Epidermal melanocyte (primary cell): ENCODE measurements at regions not wholly inside any gene's neighbourhood (a gene's known extent, or its start where the extent isn't known, plus 50 kb on each side); places are given as distances from the start of the nearest gene placed in this dataset.
"Not testable (repeated sequence)": the region's sequence is repeated elsewhere in the genome, so short reads cannot be mapped to it uniquely, and the experiment has no call there.

Experiments
- DNase-seq: peaks from one replicate; pipeline ENCODE4 v3.0.0; 2011; ENCODE audit warnings: low spot score; ENCODE audit not compliant: insufficient read length

- DNase-seq = no peak
Measured at GRCh38 chr2:239663364-239663924, 262.6 kb upstream of the HDAC4 start.

DNA sequence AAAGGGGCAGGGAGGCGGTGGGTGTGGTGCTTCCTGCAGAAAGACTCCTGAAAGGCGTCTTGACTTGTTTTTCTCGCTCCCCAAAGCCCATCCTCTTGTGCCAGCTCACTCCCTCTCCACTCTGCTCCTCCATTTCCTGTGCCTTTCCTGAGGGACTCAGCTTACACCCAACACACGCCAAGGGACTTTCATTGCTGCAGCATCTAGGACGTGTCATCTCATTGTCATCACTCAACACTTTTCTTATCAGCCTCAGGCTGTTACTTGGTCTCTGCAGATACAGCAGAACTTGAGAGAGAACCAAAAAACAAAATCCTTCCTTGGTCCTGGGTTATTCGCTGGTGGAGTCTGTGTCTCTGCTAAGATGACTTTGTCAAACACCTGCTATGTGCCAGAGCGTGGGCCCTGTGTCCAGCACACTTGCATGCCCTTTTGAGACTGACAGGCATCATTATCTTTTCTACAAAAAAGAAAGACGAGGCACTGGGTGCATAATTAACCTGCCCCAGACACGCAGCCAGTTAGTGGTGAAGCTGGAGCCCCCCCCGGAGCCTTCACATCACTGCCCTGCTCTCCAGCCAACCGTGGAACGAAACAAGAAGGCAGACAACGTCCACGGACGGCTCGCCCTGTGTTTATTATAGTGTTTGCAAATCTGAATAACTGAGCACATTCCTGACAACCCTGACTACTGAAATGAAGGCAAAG lies 261.7 kb upstream of the HDAC4 start:
- no peak for DNase-seq

GRCh38 chr2:239661334-239662312 lies 260.8 kb upstream of the HDAC4 start:
- DNase-seq = no peak

GRCh38 chr2:239660390-239661230 lies 259.8 kb upstream of the HDAC4 start:
- no peak for DNase-seq

- no peak for DNase-seq
Measured at GRCh38 chr2:239657992-239658391, 257.2 kb upstream of the HDAC4 start.

DNA sequence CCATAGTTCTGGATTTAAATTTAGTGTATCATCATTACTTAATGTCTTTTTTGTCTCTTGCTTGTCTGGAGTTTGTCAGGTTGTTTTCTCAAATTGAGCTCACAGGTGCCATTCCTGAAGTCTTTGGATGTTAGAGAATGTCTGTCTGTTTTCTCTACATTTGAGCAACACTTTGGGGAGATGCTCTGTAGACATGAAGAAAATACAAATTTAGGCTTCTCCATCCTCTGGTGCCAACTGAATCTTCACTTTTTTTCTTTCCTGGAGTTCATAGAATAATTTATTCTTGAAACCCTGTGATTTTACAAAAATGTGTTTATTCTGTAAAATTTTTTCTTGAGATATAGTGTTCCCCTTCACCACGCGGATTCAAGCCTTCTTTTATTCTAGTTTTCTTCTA lies 256.4 kb upstream of the HDAC4 start:
- DNase-seq = no peak

- no peak for DNase-seq
Measured at GRCh38 chr2:239654266-239654665, 253.4 kb upstream of the HDAC4 start.

DNA sequence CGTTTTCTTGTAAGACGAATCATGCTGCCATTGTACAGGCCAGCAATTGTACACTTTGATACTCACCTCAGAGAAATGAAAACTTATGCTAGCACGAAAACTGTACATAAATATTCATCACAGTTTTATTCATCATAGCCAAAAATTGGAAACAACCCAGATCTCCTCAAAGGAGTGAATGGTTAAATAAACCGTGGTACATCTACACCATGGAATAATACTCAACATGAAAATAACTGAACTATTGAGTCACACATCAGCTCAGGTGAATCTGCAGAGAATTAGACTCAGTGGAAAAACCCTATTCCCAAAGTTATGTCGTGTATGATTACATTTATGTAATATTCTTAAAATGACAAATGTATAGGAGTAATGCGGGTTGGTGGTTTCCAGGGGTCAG lies 251.0 kb upstream of the HDAC4 start:
- DNase-seq = no peak

- no peak for DNase-seq
Measured at GRCh38 chr2:239650674-239651073, 249.9 kb upstream of the HDAC4 start.

GRCh38 chr2:239649309-239649708 lies 248.5 kb upstream of the HDAC4 start:
- DNase-seq = no peak

DNA sequence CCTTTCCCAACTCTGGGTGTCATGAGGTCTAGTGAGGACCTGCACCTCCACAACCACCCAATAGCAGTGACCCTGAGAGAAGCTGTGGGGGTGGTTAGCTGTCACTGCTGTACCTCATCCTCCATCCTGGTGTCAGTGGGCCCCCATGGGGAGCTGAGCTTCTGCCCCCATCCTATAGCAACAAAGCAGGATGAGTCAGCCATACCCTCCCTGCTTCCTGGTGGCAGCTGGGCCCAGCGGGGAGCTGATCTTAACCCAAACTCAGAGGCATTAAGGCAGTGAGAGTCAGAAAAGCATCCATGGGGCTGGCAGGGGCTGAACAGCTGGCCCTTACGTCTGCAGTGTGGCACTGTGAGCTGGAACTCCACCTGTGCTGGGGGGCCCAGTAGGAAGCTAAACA lies 247.8 kb upstream of the HDAC4 start:
- no peak for DNase-seq

DNA sequence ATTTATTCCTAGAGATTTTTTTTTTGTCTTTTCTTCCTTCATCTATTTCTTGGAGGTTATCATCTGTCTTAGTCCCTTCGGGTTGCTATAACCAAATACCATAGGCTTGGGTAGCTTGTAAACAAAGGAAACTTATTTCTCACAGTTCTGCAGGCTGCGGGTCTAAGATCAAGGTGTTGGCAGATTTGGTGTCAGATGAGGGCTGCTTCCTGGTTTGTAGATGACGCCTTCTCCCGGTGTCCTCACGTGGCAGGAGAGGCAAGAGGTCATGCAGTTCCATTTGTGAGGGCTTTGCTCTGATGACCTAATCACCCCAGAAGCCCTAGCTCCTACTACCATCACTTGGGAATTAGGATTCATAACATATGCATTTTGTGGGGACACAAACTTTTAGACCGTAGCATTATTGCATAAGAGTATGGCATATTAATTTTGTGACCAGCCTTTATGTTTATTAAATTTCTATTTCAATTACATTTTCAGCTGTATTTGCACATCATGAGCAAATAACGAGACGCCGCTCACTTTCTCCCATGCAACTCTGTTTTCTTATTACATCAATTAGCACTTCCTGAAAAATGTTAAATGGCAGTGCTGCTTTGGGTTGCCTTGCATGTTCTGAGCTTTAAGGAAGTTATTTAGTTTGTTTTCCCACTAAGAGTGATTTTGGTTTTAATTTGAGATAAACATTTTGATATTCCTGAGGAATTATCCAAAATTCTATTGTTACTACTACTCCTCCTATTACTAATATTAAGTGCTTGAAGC lies 246.4 kb upstream of the HDAC4 start:
- DNase-seq = no peak

DNA sequence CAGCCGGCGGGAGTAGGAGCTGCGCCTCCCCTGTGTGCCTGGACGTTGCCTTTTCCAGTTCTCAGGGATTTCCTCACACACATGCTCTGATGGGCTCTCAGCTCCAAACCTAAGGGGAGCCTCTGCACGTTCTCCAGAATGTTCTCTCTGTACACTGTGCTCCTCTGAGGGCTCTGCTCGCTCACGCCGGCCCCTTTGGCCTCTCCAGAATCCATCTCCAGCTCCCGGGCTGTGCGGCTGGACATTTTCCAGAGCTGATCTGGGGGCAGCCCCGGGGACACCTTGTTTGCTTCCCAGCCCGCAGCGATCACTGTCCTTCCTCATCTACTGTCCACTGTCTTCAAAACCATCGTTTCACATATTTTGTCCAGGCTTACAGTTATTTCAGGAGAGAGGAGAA lies 245.4 kb upstream of the HDAC4 start:
- no peak for DNase-seq

- DNase-seq = not testable (repeated sequence)
Measured at GRCh38 chr2:239644594-239644993, 243.8 kb upstream of the HDAC4 start.

GRCh38 chr2:239644011-239644410 lies 243.2 kb upstream of the HDAC4 start:
- DNase-seq = no peak

- no peak for DNase-seq
Measured at GRCh38 chr2:239642406-239643004, 241.7 kb upstream of the HDAC4 start.

DNA sequence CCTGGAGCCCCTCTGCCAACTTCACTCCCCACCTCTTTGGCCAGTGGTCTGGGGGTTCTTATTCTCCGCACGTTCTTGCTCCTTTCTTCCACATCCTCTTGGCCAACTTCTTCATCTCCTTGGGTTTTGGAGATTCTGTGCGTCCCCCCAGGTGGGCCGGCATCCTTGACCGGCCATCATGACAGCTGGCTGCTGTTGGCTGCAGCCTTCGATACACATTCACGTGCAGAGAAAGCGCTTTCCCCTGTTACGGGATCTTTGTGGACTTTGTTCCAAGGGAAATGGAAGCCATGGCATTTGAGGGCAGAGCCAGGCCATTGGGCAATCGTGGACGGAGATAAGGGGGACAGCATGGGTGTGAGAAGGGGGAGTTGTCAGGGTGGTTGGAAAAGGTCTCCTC lies 241.1 kb upstream of the HDAC4 start:
- not testable (repeated sequence) for DNase-seq

DNA sequence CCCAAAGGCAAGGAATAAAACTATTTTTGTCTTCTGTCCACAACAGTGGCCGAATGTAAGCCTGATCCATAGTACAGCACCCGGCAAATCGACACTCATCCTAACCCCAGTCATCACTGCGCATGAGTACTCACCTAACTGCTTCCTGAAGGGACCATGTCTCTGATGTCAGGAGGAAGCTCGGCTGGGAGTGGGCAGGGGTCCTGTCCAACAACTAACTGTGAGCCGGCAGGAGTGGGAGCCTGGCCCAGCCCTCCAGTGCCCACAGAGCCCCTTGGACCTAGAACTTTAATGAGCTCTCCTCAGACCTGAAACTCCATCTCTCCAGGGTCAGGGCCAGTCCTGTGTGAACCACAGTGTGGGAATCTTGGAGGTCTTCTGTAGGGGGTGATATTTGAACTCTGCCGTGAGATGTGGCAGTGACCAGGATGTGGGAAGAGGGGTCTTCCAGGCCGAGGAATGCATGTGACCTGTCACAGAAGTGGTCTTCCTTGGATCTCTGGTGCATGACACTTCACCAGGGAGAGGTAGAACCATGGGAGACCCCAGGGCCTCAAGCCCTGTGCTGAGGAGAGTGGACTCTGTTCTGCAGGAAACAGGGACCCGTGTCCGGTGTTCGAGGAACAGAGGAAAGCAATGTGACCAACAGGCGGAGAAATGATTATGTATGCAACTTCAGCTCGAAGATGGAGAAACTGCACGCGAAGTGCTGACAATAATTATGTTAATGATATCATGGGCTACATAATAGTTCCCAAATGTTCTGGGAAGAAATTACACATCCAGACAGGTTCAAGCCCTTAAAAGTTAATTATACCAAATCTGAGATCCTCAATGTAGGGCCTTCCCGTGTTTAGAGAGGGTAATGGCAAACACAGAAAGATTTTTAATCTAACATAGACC lies 240.1 kb upstream of the HDAC4 start:
- no peak for DNase-seq

DNA sequence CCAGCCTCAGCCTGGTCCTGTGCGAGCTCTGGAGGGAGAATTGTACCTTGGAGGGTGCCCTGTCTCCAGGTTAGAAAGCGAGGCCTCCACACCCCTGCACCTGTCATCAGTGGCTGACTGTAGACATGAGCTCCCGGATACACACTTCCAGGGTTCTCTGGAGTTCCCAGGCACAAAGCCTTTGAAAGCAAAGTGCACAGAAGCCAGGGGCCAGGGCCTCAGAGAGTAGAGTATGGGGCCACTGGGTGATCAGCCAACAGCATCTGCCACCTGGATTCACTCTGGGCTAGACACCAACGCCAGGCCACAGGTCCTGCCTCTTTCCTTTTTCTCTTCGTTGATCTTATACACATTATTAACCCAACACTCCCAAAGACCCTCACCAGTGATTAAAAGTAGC lies 239.4 kb upstream of the HDAC4 start:
- DNase-seq = no peak
